ENCODE measurements at regions not wholly inside any gene's neighbourhood (a gene's known extent, or its start where the extent isn't known, plus 50 kb on each side); places are given as distances from the start of the nearest gene placed in this dataset.
"Not testable (repeated sequence)": the region's sequence is repeated elsewhere in the genome, so short reads cannot be mapped to it uniquely, and the experiment has no call there.

DNA sequence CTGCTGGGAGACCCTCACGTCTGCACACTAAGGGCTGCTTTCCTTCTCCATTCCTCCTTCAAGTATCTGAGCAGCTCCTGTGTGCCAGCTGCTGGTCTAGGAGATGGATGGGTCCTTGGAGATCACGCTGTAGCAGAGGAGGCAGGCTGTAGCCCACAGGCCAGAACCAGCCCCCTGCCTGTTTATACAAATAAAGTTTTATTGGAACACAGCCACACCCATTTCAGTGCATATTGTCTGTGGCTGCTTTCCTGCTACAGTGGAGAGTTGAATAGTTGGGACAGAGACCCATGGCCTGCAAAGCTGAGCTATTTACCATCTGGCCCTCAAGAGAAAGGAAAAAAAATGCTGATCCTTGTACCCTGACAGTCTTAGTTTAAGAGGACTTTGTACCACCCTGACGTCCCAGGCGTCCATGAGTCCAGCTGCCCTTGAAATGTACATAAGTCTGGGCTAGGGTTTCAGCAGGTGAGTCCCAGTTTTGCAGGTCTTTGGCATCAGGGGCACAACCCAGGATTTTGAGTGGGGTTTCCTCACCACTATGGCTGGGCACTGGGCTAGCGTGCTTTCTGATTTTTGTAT is 95.8 kb downstream of the DEFB131A start:
- TF ChIP-seq, protein P1, sequence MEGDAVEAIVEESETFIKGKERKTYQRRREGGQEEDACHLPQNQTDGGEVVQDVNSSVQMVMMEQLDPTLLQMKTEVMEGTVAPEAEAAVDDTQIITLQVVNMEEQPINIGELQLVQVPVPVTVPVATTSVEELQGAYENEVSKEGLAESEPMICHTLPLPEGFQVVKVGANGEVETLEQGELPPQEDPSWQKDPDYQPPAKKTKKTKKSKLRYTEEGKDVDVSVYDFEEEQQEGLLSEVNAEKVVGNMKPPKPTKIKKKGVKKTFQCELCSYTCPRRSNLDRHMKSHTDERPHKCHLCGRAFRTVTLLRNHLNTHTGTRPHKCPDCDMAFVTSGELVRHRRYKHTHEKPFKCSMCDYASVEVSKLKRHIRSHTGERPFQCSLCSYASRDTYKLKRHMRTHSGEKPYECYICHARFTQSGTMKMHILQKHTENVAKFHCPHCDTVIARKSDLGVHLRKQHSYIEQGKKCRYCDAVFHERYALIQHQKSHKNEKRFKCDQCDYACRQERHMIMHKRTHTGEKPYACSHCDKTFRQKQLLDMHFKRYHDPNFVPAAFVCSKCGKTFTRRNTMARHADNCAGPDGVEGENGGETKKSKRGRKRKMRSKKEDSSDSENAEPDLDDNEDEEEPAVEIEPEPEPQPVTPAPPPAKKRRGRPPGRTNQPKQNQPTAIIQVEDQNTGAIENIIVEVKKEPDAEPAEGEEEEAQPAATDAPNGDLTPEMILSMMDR (IDR thresholded peaks at IDR 0.05): not testable (repeated sequence)
- not testable (repeated sequence) for TF ChIP-seq POLR2AphosphoS5, EP300 (IDR thresholded peaks at IDR 0.05)

All from stomach (tissue), 4 donors.